ENCODE measurements at regions not wholly inside any gene's neighbourhood (a gene's known extent, or its start where the extent isn't known, plus 50 kb on each side); places are given as distances from the start of the nearest gene placed in this dataset.

DNA sequence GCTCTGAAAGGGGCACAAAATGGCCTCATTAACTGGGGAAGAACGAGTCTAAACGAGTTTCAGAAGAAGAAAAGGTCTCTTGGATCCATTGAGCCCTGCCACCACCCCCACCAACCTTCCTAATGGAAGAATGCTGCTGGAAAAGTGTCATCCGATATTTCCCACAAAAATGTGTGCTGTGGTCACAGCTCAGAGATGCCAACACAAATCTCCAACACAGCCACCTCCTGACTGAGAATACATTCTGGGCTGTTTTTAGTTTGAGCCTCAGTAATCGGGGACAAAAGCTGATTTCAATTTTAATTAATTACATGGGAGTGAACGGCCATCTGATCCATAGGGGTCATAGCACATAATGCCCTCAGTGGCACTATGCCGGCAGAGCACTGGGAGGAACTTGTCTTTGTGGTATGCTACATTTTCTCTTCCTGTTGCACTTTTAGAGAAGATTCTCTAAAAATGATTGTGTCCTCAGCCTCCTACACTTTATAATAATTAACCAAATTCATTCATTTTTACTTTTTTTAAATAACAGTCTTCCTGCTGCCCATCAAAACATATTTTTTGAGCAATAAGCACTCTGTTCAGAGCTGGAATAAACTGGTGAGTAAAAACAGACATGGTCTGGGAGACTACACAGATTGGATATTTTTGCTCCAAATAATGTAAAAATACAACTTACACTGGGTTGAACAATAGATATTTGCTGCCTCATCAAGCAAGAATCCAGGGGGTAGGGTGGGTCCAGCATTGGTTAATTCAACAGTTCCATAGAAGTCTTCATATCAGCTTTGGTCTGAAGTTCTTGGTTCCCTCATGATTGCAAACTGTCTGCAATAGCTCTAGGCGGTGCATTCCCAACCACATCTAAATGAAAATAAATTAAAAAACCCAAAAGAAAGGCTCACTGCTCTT lies 143.6 kb upstream of the TMEM170B start:
- Histone ChIP-seq H3K36me3 (ENCODE audit: control insufficient read depth, insufficient read depth, low read length) (no peaks in the 10 kb centered on the region), H3K9me3 (ENCODE audit: control insufficient read depth, insufficient read depth, low read depth, low read length) (peaks cover 8% of the 10 kb centered on the region; the same call in 1 of the 2 replicates), H3K4me1 (ENCODE audit: control insufficient read depth, insufficient read depth, low read length) (no peaks in the 10 kb centered on the region), H3K9ac (ENCODE audit: low read length) (no peak overlapping the region), H3K27ac (ENCODE audit: low read depth, low read length) (no peak overlapping the region), H3K4me3 (ENCODE audit: low read depth, low read length) (no peak overlapping the region), H3K27me3 (ENCODE audit: control insufficient read depth, insufficient read depth, low read length) (no peaks in the 10 kb centered on the region)

DNA sequence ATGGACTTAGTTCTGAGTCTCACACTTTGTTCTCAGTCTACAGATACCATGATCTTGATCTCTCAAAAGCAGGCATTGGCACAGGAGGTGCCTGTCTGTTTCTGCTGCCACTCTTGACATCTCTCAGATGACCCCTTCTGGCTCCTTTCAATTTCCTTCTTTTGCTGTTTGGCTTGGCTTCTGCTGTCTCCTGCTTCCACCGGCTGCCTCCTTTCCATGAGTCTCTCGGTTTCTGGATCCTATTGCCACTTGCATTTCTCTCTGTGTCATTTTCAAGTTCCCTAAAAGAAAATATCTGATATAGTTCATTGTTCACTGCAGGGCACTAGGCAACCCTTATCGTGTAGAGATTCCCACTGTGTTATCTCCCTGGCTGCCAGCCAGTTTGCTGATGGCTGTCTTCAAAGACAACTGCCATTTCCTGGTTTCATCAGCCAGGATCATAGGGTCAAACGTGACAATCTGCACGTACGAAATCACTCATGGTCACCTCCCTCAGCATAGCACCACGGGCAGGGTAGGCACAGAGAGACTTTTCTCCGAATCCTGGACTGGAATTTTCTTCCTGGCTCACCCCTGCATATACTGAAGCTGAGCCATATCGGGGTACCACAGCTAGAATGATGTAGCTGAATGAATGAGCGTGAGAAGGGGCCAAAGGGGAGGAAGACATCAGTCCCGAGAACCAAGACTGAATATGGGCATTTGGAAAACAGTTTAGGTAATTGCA lies 144.6 kb upstream of the TMEM170B start:
- Histone ChIP-seq H3K36me3 (ENCODE audit: control insufficient read depth, insufficient read depth, low read length) (no peaks in the 10 kb centered on the region), H3K27ac (ENCODE audit: low read depth, low read length) (no peak overlapping the region), H3K9ac (ENCODE audit: low read length) (no peak overlapping the region), H3K4me1 (ENCODE audit: control insufficient read depth, insufficient read depth, low read length) (no peaks in the 10 kb centered on the region), H3K9me3 (ENCODE audit: control insufficient read depth, insufficient read depth, low read depth, low read length) (peaks cover 8% of the 10 kb centered on the region; the same call in 1 of the 2 replicates), H3K4me3 (ENCODE audit: low read depth, low read length) (no peak overlapping the region), H3K27me3 (ENCODE audit: control insufficient read depth, insufficient read depth, low read length) (no peaks in the 10 kb centered on the region)

DNA sequence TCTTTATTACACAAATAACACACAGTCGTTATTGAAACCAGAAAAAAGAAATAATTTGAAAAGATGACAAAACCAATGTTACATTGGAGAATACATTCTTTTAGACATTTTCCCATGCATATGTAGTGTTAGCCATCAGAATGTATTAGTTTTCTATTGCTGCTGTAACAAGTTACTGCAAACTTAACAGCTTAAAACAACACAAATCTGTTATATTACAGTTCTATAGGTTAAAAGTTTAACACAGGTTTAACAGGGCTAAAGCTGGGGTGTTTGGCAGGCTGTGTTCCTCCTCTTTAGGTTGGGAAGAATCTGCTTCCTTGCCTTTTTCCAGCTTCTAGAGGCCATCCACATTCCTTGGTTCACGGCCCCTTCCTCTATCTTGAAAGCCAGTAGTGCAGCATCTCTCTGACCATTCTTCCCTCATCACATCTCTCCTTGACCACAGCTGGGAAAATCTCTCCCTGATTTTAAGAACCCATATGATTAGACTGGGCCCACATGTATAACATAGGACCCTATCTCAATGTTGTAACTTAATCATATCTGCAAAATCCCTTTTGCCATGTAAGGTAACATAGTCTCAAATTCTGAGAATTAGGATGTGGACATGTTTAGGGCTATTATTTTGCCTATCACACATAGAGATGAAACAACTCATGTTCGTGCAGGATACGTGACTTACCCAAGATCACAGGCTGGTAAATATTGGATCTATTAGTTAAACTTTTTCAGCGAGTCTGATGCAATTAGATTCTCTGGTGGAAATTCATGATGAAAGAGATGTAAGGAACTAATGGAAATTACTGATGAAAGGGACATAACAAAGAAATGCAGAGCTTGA lies 145.4 kb upstream of the TMEM170B start:
- no peaks in the 10 kb centered on the region for H3K4me1 ChIP-seq (ENCODE audit: control insufficient read depth, insufficient read depth, low read length)
- H3K9ac ChIP-seq (ENCODE audit: low read length) = no peak overlapping the region
- H3K27me3 ChIP-seq (ENCODE audit: control insufficient read depth, insufficient read depth, low read length) = no peaks in the 10 kb centered on the region
- no peak overlapping the region for H3K27ac ChIP-seq (ENCODE audit: low read depth, low read length)
- no peak overlapping the region for H3K4me3 ChIP-seq (ENCODE audit: low read depth, low read length)
- peaks cover 12% of the 10 kb centered on the region; the same call in 1 of the 2 replicates for H3K9me3 ChIP-seq (ENCODE audit: control insufficient read depth, insufficient read depth, low read depth, low read length)
- no peaks in the 10 kb centered on the region for H3K36me3 ChIP-seq (ENCODE audit: control insufficient read depth, insufficient read depth, low read length)

DNA sequence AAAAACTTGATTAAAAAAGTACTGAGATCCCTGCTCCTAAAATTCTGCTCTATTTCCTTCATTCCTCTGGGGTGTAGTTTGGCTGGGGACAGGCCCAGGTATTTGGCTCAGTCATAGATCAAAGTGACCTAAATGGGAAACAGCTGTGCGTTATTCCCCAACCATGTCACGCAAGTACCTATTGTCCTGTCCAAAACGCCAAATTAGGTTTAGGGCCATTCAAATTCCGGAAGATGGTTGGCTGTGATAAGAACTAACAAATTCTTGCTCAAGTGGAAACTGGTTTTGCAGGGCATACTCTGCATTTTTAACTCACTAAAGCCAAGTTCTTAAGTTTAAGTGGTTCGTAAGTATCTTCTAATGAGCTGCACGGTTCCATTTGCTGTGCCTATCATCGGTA lies 147.6 kb upstream of the TMEM170B start:
- H3K27ac ChIP-seq (ENCODE audit: low read depth, low read length) = no peak overlapping the region
- H3K9ac ChIP-seq (ENCODE audit: low read length) = no peak overlapping the region
- H3K27me3 ChIP-seq (ENCODE audit: control insufficient read depth, insufficient read depth, low read length) = no peaks in the 10 kb centered on the region
- H3K4me1 ChIP-seq (ENCODE audit: control insufficient read depth, insufficient read depth, low read length) = no peaks in the 10 kb centered on the region
- no peaks in the 10 kb centered on the region for H3K36me3 ChIP-seq (ENCODE audit: control insufficient read depth, insufficient read depth, low read length)
- H3K4me3 ChIP-seq (ENCODE audit: low read depth, low read length) = no peak overlapping the region
- peaks cover 12% of the 10 kb centered on the region; the same call in 1 of the 2 replicates for H3K9me3 ChIP-seq (ENCODE audit: control insufficient read depth, insufficient read depth, low read depth, low read length)

DNA sequence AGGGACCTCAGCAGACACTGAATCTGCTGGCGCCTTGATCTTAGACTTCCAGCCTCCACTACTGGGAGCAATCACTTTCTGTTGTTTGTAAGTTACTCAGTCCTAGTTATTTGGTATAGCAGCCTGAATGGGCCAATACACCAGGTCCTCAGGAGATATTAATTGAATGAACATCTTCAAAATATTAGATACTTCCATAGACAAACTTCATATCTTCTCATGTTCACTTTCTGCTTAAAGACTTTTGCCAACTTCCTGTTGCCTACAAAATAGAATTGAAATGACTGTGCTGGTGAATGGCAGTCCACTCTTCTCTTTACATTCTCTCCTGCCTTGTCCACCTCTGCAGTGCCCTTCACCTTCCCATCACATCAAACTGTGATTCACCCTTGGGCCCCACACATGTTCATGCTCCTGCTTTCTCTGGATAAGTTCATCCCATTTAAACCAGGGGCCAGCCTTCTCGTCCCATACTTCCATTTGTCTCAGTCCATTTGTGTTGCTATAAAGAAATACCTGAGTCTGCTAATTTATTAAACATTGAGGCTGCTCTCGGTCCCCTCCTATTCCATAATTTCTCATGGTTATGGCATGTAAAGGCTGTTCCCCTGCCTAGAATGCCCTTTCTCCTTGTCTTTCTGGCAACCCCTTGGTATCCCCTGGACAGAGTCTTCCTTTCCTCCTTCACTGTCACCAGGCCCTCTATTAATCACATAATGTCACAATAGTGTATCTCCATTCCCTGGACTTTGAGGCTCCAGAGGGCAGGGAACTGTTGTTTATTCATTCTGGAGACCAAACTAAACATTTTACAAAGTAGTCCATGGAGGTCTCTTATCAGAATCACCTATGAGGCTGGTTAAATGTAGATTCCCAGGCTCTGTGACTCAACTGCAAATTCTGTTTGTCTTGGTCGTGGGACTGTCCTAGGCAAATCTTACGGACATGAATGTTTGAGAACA lies 148.3 kb upstream of the TMEM170B start:
- H3K4me1 ChIP-seq (ENCODE audit: control insufficient read depth, insufficient read depth, low read length) = no peaks in the 10 kb centered on the region; the same call in 1 of the 2 replicates
- peaks cover 12% of the 10 kb centered on the region; the same call in 1 of the 2 replicates for H3K9me3 ChIP-seq (ENCODE audit: control insufficient read depth, insufficient read depth, low read depth, low read length)
- no peaks in the 10 kb centered on the region for H3K36me3 ChIP-seq (ENCODE audit: control insufficient read depth, insufficient read depth, low read length)
- H3K4me3 ChIP-seq (ENCODE audit: low read depth, low read length) = no peak overlapping the region
- no peak overlapping the region for H3K9ac ChIP-seq (ENCODE audit: low read length)
- H3K27ac ChIP-seq (ENCODE audit: low read depth, low read length) = no peak overlapping the region
- H3K27me3 ChIP-seq (ENCODE audit: control insufficient read depth, insufficient read depth, low read length) = no peaks in the 10 kb centered on the region

DNA sequence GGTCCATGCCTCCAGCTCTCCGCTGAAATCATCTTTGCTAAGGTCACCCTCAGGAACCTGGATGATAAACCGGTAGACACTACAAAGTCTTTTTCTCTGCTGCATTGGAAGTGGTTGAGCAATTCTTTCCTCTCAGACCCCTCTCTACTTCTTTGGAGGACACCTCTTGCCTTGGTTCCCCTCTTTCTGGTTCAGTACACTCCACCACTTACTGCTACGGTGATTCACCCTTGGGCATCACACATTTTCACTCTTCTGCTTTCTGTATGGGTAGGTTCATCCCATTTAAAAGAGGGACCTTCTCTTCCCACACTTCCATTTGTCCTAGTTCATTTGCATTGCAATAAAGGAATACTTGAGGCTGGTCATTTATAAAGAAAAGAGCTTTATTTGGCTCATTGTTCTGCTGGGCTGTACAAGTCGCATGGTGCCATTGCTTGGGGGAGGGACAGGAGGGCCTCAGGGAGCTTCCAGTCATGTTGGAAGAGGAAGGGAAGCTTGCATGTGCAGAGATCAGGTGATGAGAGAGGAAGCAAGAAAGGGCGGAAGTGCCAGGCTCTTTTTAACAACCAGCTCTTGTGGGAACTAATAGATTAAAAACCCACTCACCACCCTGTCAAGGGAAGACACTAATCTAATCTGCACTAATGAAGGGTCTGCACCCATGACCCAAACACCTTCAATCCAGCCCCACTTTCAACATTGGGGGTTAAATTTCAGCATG lies 149.7 kb upstream of the TMEM170B start:
- H3K27ac ChIP-seq (ENCODE audit: low read depth, low read length) = no peak overlapping the region
- peaks cover 12% of the 10 kb centered on the region; the same call in 1 of the 2 replicates for H3K9me3 ChIP-seq (ENCODE audit: control insufficient read depth, insufficient read depth, low read depth, low read length)
- no peaks in the 10 kb centered on the region; the same call in 1 of the 2 replicates for H3K4me1 ChIP-seq (ENCODE audit: control insufficient read depth, insufficient read depth, low read length)
- H3K4me3 ChIP-seq (ENCODE audit: low read depth, low read length) = no peak overlapping the region
- H3K27me3 ChIP-seq (ENCODE audit: control insufficient read depth, insufficient read depth, low read length) = no peaks in the 10 kb centered on the region
- no peak overlapping the region for H3K9ac ChIP-seq (ENCODE audit: low read length)
- H3K36me3 ChIP-seq (ENCODE audit: control insufficient read depth, insufficient read depth, low read length) = no peaks in the 10 kb centered on the region

DNA sequence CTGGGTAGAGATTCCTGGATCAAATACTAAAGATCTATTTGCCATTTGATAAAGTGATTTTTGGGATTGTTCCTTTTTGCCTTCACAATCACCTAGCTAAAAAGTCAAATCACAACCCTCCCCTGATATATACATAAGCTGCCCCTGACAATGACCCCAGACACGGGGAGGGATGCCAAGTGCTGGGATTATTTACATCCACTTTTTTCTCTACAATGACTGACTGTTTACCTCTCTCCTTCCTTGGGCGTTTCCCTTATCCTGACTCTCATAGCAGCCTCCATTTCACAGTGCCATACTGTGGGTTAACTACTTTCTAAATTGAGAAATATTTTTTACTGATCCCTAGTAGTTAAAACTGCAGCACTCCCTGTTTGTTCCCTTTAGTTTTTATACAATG lies 150.8 kb upstream of the TMEM170B start:
- Histone ChIP-seq H3K27ac (ENCODE audit: low read depth, low read length) (no peak overlapping the region), H3K36me3 (ENCODE audit: control insufficient read depth, insufficient read depth, low read length) (no peaks in the 10 kb centered on the region), H3K9ac (ENCODE audit: low read length) (no peak overlapping the region), H3K27me3 (ENCODE audit: control insufficient read depth, insufficient read depth, low read length) (no peaks in the 10 kb centered on the region), H3K4me3 (ENCODE audit: low read depth, low read length) (no peak overlapping the region), H3K4me1 (ENCODE audit: control insufficient read depth, insufficient read depth, low read length) (no peaks in the 10 kb centered on the region; the same call in 1 of the 2 replicates), H3K9me3 (ENCODE audit: control insufficient read depth, insufficient read depth, low read depth, low read length) (peaks cover 6% of the 10 kb centered on the region; the same call in 1 of the 2 replicates)

DNA sequence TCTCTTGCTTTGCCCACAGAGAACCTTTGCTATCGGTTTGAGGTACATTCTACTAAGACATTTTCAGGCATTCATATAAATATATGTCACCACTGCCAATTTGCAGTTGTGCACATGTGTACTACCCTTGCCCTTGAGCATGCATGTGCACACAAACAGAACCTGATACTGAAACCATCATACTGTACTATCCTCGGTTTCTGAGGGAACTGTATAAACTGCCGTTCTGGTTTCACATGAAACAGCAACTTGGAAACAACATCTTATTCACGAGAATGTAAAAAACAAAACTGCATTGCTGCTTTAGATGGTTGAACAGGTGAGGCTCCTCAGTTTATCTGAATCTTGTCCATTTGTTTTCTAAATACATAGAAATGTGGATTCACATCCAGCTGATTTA lies 151.2 kb upstream of the TMEM170B start:
- Histone ChIP-seq H3K9me3 (ENCODE audit: control insufficient read depth, insufficient read depth, low read depth, low read length) (0 out of 2 replicates have a peak, but pooled peaks cover 4% of the 10 kb centered on the region), H3K27me3 (ENCODE audit: control insufficient read depth, insufficient read depth, low read length) (no peaks in the 10 kb centered on the region), H3K4me3 (ENCODE audit: low read depth, low read length) (no peak overlapping the region), H3K9ac (ENCODE audit: low read length) (no peak overlapping the region), H3K4me1 (ENCODE audit: control insufficient read depth, insufficient read depth, low read length) (no peaks in the 10 kb centered on the region; the same call in 1 of the 2 replicates), H3K27ac (ENCODE audit: low read depth, low read length) (no peak overlapping the region), H3K36me3 (ENCODE audit: control insufficient read depth, insufficient read depth, low read length) (no peaks in the 10 kb centered on the region)

DNA sequence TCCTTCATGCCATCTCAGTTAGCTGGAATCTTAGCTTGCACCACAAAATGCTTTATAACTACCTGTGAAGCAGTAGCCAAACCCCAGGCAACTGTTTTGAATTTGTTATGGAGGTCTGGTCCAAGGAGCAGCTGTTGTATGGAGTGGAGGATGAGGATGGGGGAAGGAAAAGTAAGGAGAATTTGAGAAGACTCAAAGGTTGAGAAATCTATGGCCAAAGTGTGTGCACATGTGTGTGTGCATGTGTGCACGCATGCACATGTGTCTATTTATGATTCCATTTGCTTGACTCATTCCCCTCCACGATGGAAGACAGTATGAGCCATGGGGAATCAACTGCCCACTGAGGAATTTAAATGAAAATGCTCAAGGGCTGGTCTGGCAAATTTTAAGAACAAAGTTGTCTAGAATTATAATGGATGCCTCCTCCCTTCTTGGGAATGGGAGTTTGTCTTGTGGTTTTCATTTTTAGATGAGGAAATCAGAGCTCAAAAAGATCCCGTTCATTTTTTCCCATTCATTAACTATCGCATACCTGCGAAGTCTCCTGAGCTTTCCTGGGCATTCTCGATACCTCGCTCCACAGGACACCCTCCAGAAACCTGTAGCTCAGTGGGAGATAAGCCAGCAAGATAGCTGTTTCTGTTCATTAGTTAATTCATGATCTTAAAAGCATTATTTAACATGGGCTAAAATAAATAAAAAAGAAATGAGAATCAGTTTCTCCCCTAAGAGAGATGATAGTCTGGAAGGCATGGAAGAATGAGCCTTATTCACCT lies 152.3 kb upstream of the NEDD9 start:
- H3K9ac ChIP-seq (ENCODE audit: low read length) = no peak overlapping the region
- no peaks in the 10 kb centered on the region for H3K36me3 ChIP-seq (ENCODE audit: control insufficient read depth, insufficient read depth, low read length)
- H3K27me3 ChIP-seq (ENCODE audit: control insufficient read depth, insufficient read depth, low read length) = no peaks in the 10 kb centered on the region
- no peak overlapping the region for H3K27ac ChIP-seq (ENCODE audit: low read depth, low read length)
- H3K9me3 ChIP-seq (ENCODE audit: control insufficient read depth, insufficient read depth, low read depth, low read length) = 0 out of 2 replicates have a peak, but pooled peaks cover 4% of the 10 kb centered on the region
- H3K4me1 ChIP-seq (ENCODE audit: control insufficient read depth, insufficient read depth, low read length) = no peaks in the 10 kb centered on the region; the same call in 1 of the 2 replicates
- H3K4me3 ChIP-seq (ENCODE audit: low read depth, low read length) = no peak overlapping the region
